CD4-positive, alpha-beta T cell treated with Interferon gamma for 1 hour (primary cell): ENCODE measurements at regions not wholly inside any gene's neighbourhood (a gene's known extent, or its start where the extent isn't known, plus 50 kb on each side); places are given as distances from the start of the nearest gene placed in this dataset.
"Not testable (repeated sequence)": the region's sequence is repeated elsewhere in the genome, so short reads cannot be mapped to it uniquely, and the experiment has no call there.

Experiments used
- DNase-seq: peaks from one replicate; pipeline ENCODE4 v3.0.0-alpha.2; 2020

DNA sequence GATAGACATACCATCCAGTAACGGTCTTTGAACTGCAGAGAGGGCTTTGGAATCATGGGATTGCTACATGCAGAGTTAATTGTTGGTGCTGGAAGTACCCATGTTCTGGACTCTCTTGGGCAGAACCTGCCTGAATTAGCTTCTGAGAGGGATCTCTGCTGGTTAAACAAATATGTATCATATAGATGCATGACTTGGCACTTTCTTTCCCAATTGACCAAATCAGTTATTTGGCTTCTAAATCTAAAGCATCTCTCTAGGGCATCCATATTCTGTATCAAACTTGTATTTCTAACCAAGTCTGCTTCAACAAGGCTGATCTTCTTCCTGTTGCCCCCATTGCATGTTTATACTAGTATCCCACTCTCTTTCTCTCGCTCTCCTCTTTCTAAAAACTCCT, 336.7 kb upstream of the CELF4 start:
- no peak for DNase-seq

DNA sequence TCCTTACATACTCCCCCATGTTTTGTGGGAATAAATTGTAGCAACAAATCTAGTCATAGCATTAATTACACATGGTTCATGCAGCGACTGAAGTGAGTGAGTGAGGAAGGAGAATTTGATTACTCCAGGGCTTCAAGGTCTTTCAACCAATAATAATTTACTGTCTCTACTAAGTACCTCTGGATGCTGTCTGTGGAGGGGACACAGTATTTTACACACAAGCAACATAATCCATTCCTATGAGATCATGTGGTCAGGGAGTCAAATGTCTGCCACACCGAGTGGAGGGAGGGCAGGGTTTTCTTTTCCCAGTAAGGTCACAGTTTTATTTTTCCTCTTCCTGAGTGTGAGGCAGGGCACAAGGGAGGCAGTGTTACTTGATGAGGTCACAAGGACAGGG, 334.7 kb upstream of the CELF4 start:
- no peak for DNase-seq

- no peak for DNase-seq
Observed at GRCh38 chr18:37889963-37890362, 324.4 kb upstream of the CELF4 start.

GRCh38 chr18:37874721-37875120, 309.1 kb upstream of the CELF4 start:
- no peak for DNase-seq

- DNase-seq = no peak
Observed at GRCh38 chr18:37873416-37873815, 307.8 kb upstream of the CELF4 start.

DNA sequence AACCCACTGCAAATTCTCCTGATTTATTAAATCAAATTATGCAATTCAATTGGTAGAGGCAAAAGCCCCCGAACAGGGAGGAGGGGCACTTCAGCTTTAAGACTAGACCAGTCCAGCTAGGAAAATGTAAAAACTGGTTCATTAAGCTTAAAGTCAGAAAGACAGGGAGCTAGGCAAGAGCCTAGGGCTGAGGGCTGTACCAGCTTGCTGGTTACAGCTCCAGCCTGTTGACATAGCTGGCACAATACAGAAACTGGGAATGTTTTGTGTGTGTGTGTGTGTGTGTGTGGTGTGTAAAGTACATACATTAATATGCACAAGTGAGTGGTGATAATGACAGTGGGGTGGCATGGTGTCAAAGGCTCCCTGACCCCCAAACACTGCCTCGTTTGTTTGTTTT, 307.0 kb upstream of the CELF4 start:
- DNase-seq = no peak

- no peak for DNase-seq
Observed at GRCh38 chr18:37871561-37871960, 306.0 kb upstream of the CELF4 start.

DNA sequence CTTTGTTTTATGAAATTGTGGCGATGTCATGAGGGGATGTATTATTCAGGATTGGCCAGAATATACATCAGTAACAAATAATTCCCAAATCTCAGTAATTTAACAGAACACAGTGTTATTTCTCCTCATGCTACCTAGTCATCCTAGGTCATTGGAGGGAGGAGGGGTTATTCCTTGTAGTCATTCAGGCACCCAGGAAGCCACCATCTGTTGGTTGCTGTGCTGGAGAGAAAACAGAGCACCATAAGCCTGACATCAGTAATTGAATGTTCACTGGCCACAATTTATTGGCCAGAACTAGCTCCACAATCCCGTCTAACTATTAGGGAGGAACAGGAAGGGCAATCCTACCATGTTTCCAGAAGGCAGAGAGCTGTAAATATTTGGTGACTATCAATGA, 303.5 kb upstream of the CELF4 start:
- DNase-seq = no peak

DNA sequence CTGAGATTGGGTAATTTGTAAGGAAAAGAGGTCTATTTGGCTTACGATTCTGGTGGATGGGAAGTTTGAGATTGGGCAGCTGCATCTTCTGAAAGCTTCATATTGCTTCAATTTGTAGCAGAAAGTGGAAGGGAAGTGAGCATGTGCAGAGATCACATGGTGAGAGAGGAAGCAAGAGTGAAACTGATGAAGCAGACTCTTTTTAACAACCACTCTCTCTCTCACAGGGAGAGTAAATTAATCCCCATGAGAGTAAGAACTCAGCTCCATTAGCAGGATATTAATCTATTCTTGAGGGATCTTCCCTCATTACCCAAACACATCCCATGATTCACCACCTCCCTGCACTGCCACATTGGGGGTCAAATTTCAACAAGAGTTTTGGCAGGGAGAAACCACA, 298.5 kb upstream of the CELF4 start:
- DNase-seq = no peak

DNA sequence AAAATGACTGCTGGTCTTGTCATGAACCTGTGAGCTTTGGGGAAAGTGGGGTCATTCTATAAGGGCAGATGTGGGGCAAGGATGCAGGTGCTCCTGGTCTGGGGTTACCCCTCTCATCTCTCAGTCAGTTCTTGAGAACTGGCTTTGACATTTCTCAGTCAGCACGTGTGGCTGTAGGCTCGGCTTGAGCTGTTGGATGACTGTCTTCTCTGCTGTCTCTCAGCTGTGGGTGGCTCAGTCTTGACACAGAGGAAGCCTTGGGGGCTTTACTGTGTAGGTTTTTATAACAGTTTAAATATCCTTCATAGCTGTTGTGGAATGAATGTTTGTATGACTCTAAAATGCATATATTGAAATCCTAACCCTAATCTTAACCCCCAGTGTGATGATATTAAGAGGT, 296.4 kb upstream of the CELF4 start:
- DNase-seq = no peak

GRCh38 chr18:37854396-37854795, 288.8 kb upstream of the CELF4 start:
- DNase-seq = no peak

DNA sequence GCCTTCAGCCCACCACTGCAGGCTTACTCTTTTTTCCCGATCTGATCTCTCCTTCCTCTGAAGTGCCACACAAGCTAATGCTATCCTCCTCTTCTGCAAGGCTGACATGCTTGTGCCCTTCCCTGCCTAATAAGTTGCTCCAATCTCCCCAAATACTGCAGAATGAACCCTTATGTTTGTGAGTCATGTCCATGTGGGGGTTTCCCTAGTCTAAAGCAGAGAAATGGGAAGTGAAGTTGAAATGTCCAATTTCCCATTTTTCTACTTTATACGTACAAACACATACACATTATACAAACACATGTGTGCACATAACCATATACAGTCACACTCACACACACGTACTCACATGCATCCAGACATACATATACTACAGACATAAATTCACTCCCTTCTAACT, 288.1 kb upstream of the CELF4 start:
- no peak for DNase-seq

GRCh38 chr18:37852464-37852863, 286.9 kb upstream of the CELF4 start:
- no peak for DNase-seq

DNA sequence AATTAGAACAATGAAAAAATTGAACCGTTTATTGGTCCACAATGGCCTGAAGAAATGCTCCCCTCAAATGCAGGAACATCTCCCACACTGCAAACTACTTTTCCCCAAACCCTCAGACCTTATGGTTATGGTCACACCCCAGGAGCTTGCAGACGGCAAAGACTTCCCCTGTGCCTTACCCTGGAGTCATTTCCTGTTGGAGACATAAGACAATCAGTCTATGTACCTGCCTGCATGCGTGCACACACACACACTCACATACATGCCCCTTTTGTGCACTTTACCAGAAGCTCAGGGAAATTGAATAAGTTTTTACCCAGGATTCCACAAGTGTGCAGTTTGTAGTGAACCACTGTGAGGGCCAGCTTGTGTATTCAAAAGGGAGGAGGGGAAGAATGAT, 281.9 kb upstream of the CELF4 start:
- no peak for DNase-seq

DNA sequence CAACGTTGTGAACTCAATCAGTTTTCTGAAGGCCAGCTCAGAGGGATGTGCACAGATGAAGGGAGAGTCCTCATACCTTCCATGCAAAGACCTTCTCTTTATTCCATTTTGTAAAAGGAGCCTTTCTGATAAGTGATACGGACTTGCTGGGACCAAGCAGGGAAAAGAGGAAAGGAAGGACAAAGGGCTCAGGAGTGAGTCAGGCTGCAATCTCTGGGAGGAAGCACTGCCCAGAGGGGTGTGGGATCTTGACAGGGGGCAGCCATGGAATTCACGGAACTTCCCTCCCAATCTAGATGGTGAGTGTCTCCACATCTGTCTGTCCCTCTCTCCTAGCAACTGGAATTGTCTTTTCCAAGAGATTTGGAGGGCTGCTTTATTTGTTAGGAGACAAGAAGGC, 281.4 kb upstream of the CELF4 start:
- no peak for DNase-seq

- no peak for DNase-seq
Observed at GRCh38 chr18:37845498-37845897, 279.9 kb upstream of the CELF4 start.

DNA sequence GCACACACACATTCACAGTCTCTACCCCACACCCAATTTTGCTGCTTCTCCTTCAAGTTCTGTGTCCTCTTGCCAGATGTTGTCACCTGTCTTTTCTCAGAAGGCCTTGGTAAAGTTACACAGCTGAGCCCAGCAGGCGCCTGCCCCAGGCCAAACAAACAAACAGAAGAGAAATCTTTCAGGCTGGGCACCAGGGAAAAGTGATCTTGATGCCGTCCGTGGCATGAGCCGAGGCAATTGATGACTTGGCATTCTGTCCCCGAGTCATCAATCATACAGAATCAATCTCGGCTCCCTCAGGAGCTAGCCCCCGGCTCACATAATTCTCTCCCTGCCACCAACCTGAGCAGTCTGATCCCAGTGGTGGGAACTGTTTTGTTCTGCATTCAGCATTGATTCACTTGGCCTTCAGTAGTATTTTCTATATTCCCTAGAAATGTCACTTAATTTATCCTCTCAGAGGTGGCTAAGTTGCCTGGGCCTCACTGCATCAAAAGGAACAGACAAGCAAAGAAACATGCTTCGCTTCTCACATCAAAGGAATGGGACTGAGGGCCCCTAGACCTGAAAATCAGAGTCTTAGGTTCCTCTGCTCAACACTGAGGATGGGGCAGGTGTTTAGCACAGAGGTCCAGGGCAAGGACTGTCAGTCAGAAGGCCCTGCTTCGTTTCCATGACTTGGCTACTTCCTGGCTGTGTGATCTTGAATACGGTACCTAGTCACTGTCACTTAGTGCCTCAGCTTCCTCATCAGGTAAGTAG, 278.8 kb upstream of the CELF4 start:
- DNase-seq = no peak

GRCh38 chr18:37838083-37838482, 272.5 kb upstream of the CELF4 start:
- DNase-seq = no peak

DNA sequence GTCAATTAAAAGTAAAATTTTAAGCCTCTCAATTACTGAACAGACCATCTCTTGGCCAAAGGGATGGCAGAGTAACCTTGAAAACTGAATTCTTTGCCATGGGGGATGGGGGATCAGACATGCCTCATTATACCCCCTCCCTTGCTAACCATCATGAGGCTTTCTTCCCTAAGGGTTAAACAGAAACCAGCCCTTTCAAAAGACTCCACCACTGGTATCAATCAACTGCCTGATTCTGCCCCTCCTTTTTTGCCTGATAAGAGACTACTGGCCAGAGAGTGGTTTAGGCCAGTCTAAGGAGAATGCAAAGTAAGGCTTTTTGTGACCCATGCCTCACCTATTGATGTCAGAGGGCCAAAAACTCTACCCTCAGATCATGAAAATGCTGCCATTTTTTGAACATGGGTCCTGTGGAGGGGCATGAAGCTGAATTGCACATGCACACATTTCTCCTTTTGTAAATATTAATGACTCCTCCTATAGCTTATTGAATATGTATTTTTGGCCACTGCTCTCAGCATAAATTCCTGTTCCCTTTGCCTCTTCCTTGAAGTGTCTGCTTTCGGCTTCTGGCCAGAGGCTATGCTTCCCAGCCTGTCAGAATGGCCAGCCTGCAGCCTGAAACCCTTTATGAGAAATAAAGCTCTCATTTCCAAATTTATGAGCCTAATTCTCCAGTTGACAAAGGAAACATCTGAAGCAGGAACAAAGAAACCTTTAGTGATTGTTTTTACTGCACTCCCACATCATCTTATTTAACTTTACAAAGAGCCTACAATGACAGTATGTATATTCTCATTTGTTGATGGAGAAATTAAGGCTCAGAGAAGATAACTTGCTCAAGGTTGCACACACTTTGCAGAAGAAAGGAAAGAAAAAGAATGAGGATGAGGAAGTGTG, 270.7 kb upstream of the CELF4 start:
- DNase-seq = no peak

DNA sequence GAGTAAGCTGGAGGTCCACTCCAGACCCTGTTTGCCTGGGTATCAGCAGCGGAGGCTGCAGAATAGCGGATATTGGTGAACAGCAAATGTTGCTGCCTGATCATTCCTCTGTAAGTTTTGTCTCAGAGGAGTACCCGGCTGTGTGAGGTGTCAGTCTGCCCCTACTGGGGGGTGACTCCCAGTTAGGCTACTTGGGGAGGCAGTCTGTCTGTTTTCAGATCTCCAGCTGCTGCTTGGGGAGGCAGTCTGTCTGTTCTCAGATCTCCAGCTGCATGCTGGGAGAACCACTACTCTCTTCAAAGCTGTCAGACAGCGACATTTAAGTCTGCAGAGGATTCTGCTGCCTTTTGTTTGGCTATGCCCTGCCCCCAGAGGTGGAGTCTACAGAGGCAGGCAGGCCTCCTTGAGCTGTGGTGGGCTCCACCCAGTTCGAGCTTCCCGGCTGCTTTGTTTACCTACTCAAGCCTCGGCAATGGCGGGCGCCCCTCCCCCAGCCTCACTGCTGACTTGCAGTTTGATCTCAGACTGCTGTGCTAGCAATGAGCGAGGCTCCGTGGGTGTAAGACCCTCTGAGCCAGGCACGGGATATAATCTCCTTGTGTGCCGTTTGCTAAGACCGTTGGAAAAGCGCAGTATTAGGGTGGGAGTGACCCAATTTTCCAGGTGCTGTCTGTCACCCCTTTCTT, 266.6 kb upstream of the CELF4 start:
- not testable (repeated sequence) for DNase-seq

- no peak for DNase-seq
Observed at GRCh38 chr18:37812961-37813360, 247.4 kb upstream of the CELF4 start.

- no peak for DNase-seq
Observed at GRCh38 chr18:37805773-37806404, 240.3 kb upstream of the CELF4 start.

DNA sequence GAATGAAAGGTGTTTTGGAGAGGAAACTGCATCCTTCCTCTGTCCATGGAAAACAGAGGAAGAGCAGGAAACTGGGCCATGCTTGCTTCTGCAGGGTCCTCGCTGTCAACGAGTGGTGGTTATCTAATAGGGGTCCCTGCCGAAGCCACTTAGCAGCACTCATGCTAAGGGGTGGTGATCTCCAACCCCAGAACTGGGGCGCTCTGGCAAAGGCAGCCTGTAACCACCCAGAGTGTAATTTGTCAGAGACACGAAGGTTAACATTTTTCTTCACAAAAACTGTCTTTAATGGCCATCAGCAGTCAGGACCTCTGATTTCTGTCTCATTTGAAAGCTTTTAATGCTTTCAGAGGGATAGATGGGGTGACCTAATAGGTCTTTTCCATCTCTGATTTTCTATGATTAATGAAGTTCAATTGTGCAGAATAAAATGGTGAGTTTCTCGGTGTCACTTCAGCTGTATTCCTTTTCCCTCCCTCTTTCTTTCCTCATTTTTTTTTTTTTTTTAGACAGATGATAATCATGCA, 231.3 kb upstream of the CELF4 start:
- no peak for DNase-seq
